Natural killer cell (primary cell): ENCODE measurements at regions not wholly inside any gene's neighbourhood (a gene's known extent, or its start where the extent isn't known, plus 50 kb on each side); places are given as distances from the start of the nearest gene placed in this dataset.
"Not testable (repeated sequence)": the region's sequence is repeated elsewhere in the genome, so short reads cannot be mapped to it uniquely, and the experiment has no call there.

Source experiments
- ATAC-seq, 3 donors: fragments of 150-1000 bp in 2 of 3; fragments of 200-7000 bp in 1 of 3; cut with Tn5 transposase; 1 replicate in 1 of 3; 2 replicates in 2 of 3; pipeline ENCODE4 v1.10.0; 2021; ENCODE audit warnings: mild to moderate bottlenecking in 2 of 3, moderate library complexity in 2 of 3
- DNase-seq, 2 donors: peaks; one replicate each; pipeline versions ENCODE4 v3.0.0 to v3.0.0-alpha.2; 2013 to 2021; ENCODE audit warnings: mixed read lengths in 1 of 2
- H3K27ac ChIP-seq: one replicate; pipeline ENCODE4 v1.5.1; 2013; ENCODE audit warnings: mild to moderate bottlenecking, low read length
- H3K27me3 ChIP-seq: one replicate; pipeline ENCODE4 v1.6.1; 2013; ENCODE audit warnings: low read length; ENCODE audit not compliant: control insufficient read depth, insufficient read depth
- H3K36me3 ChIP-seq: one replicate; pipeline ENCODE4 v1.6.1; 2013; ENCODE audit warnings: low read length; ENCODE audit not compliant: control insufficient read depth, insufficient read depth
- H3K4me1 ChIP-seq: one replicate; pipeline ENCODE4 v1.6.1; 2013; ENCODE audit warnings: low read length; ENCODE audit not compliant: control insufficient read depth, insufficient read depth
- H3K4me3 ChIP-seq: one replicate; pipeline ENCODE4 v1.5.1; 2013; ENCODE audit warnings: low read length
- H3K9me3 ChIP-seq: one replicate; pipeline ENCODE4 v1.6.1; 2013; ENCODE audit warnings: low read length; ENCODE audit not compliant: control insufficient read depth, insufficient read depth
- H3K27ac Mint-ChIP-seq, 2 donors: one replicate each; pipeline ENCODE4 v1.8.0; 2022; ENCODE audit warnings: mild to moderate bottlenecking in 2 of 2, mixed read lengths in 2 of 2, moderate library complexity in 1 of 2
- H3K27me3 Mint-ChIP-seq, 2 donors: one replicate each; pipeline ENCODE4 v1.8.0; 2022; ENCODE audit warnings: low read depth in 2 of 2, mixed read lengths in 2 of 2
- H3K36me3 Mint-ChIP-seq: one replicate; pipeline ENCODE4 v1.8.0; 2022; ENCODE audit warnings: mixed read lengths
- H3K4me1 Mint-ChIP-seq, 2 donors: one replicate each; pipeline ENCODE4 v1.8.0; 2022; ENCODE audit warnings: mixed read lengths in 2 of 2
- H3K4me3 Mint-ChIP-seq: one replicate; pipeline ENCODE4 v1.8.0; 2022; ENCODE audit warnings: mild to moderate bottlenecking, moderate library complexity, mixed read lengths
- H3K9me3 Mint-ChIP-seq, 2 donors: one replicate each; pipeline ENCODE4 v1.8.0; 2022; ENCODE audit warnings: mixed read lengths in 2 of 2
- WGBS: methylation state at CpG from one replicate; pipeline ENCODE4 v1.1.7; 2013; ENCODE audit warnings: missing lambda C conversion rate; ENCODE audit not compliant: insufficient coverage; 5-methylcytosine and 5-hydroxymethylcytosine counted together
- intact Hi-C: fragments of 100-400 bp; cut with micrococcal nuclease; formaldehyde crosslinking; loops from one replicate; pipeline ENCODE4 v1.14.2; 2022
- TF ChIP-seq, protein P1 (sequence below): fragments of 200-600 bp; IDR thresholded peaks from one replicate; pipeline ENCODE4 v1.8.0; 2022; ENCODE audit warnings: antibody characterized with exemption

DNA sequence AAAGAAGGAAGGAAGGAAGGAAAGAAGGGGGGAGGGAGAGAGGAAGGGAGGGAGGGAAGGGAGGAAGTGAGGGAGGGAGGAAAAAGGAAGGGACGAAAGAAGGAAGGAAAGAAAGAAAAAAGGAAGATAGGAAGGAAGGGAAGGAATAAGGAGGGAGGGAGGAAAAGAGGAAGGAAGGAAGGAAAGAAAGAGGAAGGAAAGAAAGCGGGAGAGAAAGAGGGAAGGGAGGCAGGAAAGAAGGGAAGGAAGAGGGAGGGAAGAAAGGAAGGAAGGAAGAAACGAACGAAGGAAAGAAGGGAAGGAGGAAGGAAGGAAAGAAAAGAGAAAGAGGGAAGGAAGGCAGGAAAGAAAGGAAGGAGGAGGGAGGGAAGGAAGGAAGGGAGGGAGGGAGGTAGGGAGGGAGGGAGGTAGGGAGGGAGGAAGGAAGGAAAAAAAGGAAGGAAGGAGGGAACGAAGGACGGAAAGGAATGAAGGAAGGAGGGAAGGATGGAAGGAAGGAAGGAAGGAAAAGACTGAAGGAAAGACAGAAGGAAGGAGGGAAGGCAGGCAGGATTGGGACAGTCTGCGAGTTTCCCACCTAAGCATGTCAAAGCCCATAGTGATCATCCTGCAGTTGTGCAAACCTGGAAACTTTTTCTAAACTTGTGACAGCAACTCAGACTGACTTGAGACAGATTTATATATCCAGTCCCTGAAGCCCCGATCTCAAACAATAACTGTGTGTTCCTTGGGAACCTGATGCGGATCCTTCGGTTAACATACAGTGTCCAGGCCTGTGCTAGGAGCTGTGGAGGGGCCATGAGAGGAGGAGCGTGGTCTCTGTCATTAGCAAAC lies 59.8 kb upstream of the IYD start:
- Histone ChIP-seq H3K4me1 (peaks cover 40% of the 10 kb centered on the region), H3K9me3 (no peaks in the 10 kb centered on the region), H3K27me3 (peaks cover 6% of the 10 kb centered on the region), H3K4me3 (no peak overlapping the region), H3K27ac (no peak overlapping the region), H3K36me3 (no peaks in the 10 kb centered on the region)
- TF ChIP-seq, protein P1, sequence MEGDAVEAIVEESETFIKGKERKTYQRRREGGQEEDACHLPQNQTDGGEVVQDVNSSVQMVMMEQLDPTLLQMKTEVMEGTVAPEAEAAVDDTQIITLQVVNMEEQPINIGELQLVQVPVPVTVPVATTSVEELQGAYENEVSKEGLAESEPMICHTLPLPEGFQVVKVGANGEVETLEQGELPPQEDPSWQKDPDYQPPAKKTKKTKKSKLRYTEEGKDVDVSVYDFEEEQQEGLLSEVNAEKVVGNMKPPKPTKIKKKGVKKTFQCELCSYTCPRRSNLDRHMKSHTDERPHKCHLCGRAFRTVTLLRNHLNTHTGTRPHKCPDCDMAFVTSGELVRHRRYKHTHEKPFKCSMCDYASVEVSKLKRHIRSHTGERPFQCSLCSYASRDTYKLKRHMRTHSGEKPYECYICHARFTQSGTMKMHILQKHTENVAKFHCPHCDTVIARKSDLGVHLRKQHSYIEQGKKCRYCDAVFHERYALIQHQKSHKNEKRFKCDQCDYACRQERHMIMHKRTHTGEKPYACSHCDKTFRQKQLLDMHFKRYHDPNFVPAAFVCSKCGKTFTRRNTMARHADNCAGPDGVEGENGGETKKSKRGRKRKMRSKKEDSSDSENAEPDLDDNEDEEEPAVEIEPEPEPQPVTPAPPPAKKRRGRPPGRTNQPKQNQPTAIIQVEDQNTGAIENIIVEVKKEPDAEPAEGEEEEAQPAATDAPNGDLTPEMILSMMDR, result no peak
- H3K9me3 Mint-ChIP-seq, result no peaks in the 10 kb centered on the region
- WGBS, result 72% methylated on average over 10 of the region's 11 CpGs
- H3K27me3 Mint-ChIP-seq, result peaks cover 11 to 26% of the 10 kb centered on the region in 2 donors
- H3K27ac Mint-ChIP-seq, result peak overlapping the region in 1 of 2 donors; percentile 29
- intact Hi-C loops, result no loop called here
- ATAC-seq (no peak), DNase-seq (no peak)
- no peaks in the 10 kb centered on the region for H3K36me3 Mint-ChIP-seq
- H3K4me3 Mint-ChIP-seq, result peak overlapping the region; percentile 14
- H3K4me1 Mint-ChIP-seq, result peaks cover 31% of the 10 kb centered on the region in 2 donors

DNA sequence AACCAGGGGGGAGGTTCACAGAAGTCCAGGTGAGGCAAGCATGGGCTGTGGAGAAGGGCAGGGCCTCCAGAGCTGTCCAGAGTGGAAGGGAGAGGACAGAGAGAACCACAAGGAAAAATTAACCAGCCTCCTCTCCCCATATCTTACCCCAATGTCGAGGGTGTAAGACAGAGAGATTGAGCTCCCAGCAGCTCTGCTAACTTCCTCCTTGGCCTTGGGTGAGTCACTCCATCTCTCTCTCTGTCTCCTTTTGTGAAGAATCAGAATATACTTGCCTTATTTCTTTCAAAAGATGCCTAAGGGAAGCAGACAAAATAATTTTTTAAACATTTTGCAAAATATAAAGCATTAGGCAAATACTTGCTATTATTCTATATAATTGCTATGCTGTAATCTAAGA lies 58.3 kb upstream of the IYD start:
- Mint-ChIP-seq H3K4me3 (peak overlapping the region; percentile 68), H3K9me3 (no peaks in the 10 kb centered on the region), H3K27me3 (peaks cover 11 to 26% of the 10 kb centered on the region in 2 donors), H3K27ac (peak overlapping the region; percentile 54 to 78), H3K4me1 (peaks cover 31% of the 10 kb centered on the region in 2 donors), H3K36me3 (no peaks in the 10 kb centered on the region)
- Histone ChIP-seq H3K27me3 (peaks cover 16% of the 10 kb centered on the region), H3K36me3 (no peaks in the 10 kb centered on the region), H3K27ac (peak overlapping the region; percentile 39), H3K4me3 (no peak overlapping the region), H3K9me3 (peaks cover 13% of the 10 kb centered on the region), H3K4me1 (peaks cover 40% of the 10 kb centered on the region)
- intact Hi-C loops, result no loop called here
- ATAC-seq, result peak; percentile 67 to 81 (median 78)
- WGBS, result no CpG with 5 or more reads among the region's 1 CpG
- DNase-seq, result peak in 1 of 2 donors; percentile 57
- TF ChIP-seq, protein P1, result no peak

DNA sequence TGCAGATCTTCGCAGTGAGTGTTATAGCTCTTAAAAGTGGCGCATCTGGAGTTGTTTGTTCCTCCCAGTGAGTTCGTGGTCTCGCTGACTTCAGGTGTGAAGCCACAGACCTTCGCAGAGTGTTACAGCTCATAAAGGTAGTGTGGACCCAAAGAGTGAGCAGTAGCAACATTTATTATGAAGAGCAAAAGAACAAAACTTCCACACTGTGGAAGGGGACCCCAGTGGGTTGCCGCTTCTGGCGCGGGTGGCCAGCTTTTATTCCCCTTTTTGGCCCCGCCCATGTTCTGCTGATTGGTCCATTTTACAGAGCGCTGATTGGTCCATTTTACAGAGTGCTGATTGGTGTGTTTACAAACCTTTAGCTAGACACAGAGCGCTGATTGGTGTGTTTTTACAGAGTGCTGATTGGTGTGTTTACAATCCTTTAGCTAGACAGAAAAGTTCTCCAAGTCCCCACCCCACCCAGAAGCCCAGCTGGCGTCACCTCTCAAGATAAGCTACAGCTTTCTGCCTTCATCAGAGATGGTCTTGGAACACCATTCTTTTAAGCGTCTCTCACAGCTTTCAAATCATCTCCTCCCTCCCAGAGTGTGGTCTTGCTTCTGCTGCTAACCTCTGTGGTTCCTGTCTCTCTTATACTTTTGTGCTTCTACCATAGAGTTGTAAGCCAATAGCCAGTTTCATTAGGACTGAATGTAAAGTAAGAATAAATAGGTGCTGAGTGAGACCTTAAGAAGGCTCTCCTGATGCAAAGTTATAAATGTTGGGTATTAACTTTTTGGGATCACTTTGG lies 57.5 kb upstream of the IYD start:
- H3K36me3 Mint-ChIP-seq, H3K9me3 Mint-ChIP-seq, intact Hi-C loops, H3K4me3 ChIP-seq, H3K36me3 ChIP-seq: not testable (repeated sequence)
- WGBS, result 39% methylated on average over 10 of the region's 13 CpGs
- H3K27ac Mint-ChIP-seq, result peak overlapping the region; percentile 54 to 78
- DNase-seq, result peak; percentile 15 to 75
- Histone ChIP-seq H3K4me1 (peaks cover 40% of the 10 kb centered on the region), H3K27ac (peak overlapping the region; percentile 39), H3K27me3 (peaks cover 16% of the 10 kb centered on the region), H3K9me3 (peaks cover 13% of the 10 kb centered on the region)
- peak; percentile 47 to 72 (median 57) for ATAC-seq
- peak overlapping the region; percentile 68 for H3K4me3 Mint-ChIP-seq
- peaks cover 31% of the 10 kb centered on the region in 2 donors for H3K4me1 Mint-ChIP-seq
- peaks cover 8 to 21% of the 10 kb centered on the region in 2 donors for H3K27me3 Mint-ChIP-seq

DNA sequence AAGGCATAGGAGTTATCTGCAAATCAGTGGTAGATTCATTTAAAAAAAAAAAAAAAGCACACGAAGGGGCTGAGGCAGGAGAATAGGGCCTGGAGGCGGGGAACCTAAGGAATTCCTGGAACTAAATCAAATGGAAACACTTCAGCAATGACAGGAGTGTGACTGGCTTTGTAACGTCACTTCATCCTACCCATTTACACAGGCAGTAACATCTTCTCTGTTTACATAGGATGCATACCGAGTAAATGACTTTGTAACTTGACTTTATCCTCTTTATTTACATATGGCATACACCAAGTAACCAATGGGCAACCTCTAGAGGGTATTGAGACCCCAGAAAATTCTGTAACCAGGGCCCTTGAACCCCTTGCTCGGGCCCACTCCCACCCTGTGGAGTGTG lies 56.4 kb upstream of the IYD start:
- Mint-ChIP-seq H3K27me3 (peaks cover 5 to 11% of the 10 kb centered on the region in 2 donors), H3K9me3 (no peaks in the 10 kb centered on the region), H3K36me3 (no peaks in the 10 kb centered on the region), H3K27ac (no peak overlapping the region), H3K4me3 (no peak overlapping the region), H3K4me1 (peaks cover 31% of the 10 kb centered on the region in 2 donors)
- Histone ChIP-seq H3K4me1 (peaks cover 40% of the 10 kb centered on the region), H3K9me3 (peaks cover 13% of the 10 kb centered on the region), H3K27me3 (peaks cover 15% of the 10 kb centered on the region), H3K36me3 (no peaks in the 10 kb centered on the region), H3K27ac (no peak overlapping the region), H3K4me3 (no peak overlapping the region)
- TF ChIP-seq, protein P1, result no peak
- 83% methylated on average over 5 of the region's 5 CpGs for WGBS
- intact Hi-C loops, result no loop called here
- ATAC-seq (no peak), DNase-seq (no peak)
